K562 (cell line): ENCODE measurements at regions not wholly inside any gene's neighbourhood (a gene's known extent, or its start where the extent isn't known, plus 50 kb on each side); places are given as distances from the start of the nearest gene placed in this dataset.

ENCODE experiments used
- CEBPB ChIP-seq: fragments of 450-650 bp; IDR thresholded peaks from 2 replicates; pipeline ENCODE4 v1.6.1; 2016; ENCODE audit warnings: missing genetic modification characterization, missing compliant biosample characterization
- EZH2 ChIP-seq: IDR thresholded peaks from 2 replicates; pipeline ENCODE4 v1.6.1; 2012; ENCODE audit warnings: low read depth, mild to moderate bottlenecking, inconsistent platforms, low read length, borderline replicate concordance
- KDM1A ChIP-seq, 2 experiments: fragments of 450-650 bp; IDR thresholded peaks; 2 replicates each; pipeline ENCODE4 v1.6.1; 2016; ENCODE audit warnings: mild to moderate bottlenecking in 2 of 2
- LEF1 ChIP-seq: fragments of 450-650 bp; IDR thresholded peaks from 2 replicates; pipeline ENCODE4 v1.6.1; 2016; ENCODE audit warnings: mild to moderate bottlenecking
- NFIX ChIP-seq: fragments of 250-450 bp; sonication (Bioruptor Pico); IDR thresholded peaks from 2 replicates; pipeline ENCODE4 v1.4.0; 2020; ENCODE audit warnings: low read depth, mild to moderate bottlenecking, moderate library complexity
- NFXL1 ChIP-seq: fragments of 450-650 bp; formaldehyde crosslinking; IDR thresholded peaks from 2 replicates; pipeline ENCODE4 v1.4.0; 2021; ENCODE audit warnings: mild to moderate bottlenecking
- TF ChIP-seq, protein P1 (sequence below): fragments of 450-650 bp; formaldehyde crosslinking; IDR thresholded peaks from 2 replicates; pipeline ENCODE4 v1.4.0; 2022; ENCODE audit warnings: missing genetic modification characterization
- TF ChIP-seq, protein P2 (sequence below): fragments of 450-650 bp; IDR thresholded peaks from 2 replicates; pipeline ENCODE4 v1.6.1; 2016; ENCODE audit warnings: borderline replicate concordance
- TF ChIP-seq, protein P3 (sequence below), 3 experiments: IDR thresholded peaks in 2 of 3; conservative IDR thresholded peaks in 1 of 3; 2 replicates each; pipeline ENCODE4 v1.5.1; 2011 to 2012; ENCODE audit warnings: low read length in 3 of 3, mild to moderate bottlenecking in 3 of 3, control low read depth in 2 of 3, improper control_type of control experiment in 1 of 3, inconsistent platforms in 1 of 3, low read depth in 1 of 3, mixed read lengths in 1 of 3, moderate library complexity in 1 of 3; ENCODE audit not compliant: insufficient read depth in 2 of 3

DNA sequence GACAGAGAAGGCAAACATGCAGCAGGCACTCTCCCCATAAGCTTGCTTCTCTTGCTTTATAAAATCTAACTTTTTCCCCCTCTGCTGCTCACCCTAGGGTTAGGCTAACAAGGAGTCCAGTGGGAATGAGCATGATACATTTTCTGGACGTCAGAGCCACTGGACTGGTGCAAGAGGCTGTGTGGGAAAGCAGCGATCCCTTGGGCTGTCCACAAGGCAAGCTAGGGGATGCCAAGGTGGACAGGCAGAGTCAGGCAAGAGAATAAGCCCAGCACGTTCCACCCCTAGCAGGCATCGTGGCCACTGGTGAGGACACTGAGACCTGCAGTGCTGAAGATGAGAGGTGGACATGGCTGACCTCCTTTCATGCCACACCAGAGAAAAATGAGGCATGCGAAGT is 290.9 kb upstream of the ZMIZ1 start:
- TF ChIP-seq NFXL1 (no peak), CEBPB (tag) (no peak), NFIX (CRISPR knock-in tag) (no peak), EZH2 (no peak), LEF1 (no peak), KDM1A (IDR thresholded peaks at IDR 0.05) (no peak)
- TF ChIP-seq, protein P1, sequence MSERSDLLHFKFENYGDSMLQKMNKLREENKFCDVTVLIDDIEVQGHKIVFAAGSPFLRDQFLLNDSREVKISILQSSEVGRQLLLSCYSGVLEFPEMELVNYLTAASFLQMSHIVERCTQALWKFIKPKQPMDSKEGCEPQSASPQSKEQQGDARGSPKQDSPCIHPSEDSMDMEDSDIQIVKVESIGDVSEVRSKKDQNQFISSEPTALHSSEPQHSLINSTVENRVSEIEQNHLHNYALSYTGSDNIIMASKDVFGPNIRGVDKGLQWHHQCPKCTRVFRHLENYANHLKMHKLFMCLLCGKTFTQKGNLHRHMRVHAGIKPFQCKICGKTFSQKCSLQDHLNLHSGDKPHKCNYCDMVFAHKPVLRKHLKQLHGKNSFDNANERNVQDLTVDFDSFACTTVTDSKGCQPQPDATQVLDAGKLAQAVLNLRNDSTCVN = no peak
- TF ChIP-seq, protein P2, sequence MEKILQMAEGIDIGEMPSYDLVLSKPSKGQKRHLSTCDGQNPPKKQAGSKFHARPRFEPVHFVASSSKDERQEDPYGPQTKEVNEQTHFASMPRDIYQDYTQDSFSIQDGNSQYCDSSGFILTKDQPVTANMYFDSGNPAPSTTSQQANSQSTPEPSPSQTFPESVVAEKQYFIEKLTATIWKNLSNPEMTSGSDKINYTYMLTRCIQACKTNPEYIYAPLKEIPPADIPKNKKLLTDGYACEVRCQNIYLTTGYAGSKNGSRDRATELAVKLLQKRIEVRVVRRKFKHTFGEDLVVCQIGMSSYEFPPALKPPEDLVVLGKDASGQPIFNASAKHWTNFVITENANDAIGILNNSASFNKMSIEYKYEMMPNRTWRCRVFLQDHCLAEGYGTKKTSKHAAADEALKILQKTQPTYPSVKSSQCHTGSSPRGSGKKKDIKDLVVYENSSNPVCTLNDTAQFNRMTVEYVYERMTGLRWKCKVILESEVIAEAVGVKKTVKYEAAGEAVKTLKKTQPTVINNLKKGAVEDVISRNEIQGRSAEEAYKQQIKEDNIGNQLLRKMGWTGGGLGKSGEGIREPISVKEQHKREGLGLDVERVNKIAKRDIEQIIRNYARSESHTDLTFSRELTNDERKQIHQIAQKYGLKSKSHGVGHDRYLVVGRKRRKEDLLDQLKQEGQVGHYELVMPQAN = no peak
- TF ChIP-seq, protein P3, sequence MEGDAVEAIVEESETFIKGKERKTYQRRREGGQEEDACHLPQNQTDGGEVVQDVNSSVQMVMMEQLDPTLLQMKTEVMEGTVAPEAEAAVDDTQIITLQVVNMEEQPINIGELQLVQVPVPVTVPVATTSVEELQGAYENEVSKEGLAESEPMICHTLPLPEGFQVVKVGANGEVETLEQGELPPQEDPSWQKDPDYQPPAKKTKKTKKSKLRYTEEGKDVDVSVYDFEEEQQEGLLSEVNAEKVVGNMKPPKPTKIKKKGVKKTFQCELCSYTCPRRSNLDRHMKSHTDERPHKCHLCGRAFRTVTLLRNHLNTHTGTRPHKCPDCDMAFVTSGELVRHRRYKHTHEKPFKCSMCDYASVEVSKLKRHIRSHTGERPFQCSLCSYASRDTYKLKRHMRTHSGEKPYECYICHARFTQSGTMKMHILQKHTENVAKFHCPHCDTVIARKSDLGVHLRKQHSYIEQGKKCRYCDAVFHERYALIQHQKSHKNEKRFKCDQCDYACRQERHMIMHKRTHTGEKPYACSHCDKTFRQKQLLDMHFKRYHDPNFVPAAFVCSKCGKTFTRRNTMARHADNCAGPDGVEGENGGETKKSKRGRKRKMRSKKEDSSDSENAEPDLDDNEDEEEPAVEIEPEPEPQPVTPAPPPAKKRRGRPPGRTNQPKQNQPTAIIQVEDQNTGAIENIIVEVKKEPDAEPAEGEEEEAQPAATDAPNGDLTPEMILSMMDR (IDR thresholded peaks at IDR 0.05 in 2 of 3, conservative IDR thresholded peaks at IDR 0.05 in 1 of 3; ENCODE audit: insufficient read depth in 2 of 3, low read depth in 1 of 3, low read length in 3 of 3) = no peak
